Body of pancreas (tissue), 4 donors: ENCODE measurements at regions not wholly inside any gene's neighbourhood (a gene's known extent, or its start where the extent isn't known, plus 50 kb on each side); places are given as distances from the start of the nearest gene placed in this dataset.

Experiments used
- POLR2A ChIP-seq, 3 donors: fragments of 450-650 bp; IDR thresholded peaks; one replicate each; pipeline ENCODE4 v1.6.1; 2016; ENCODE audit warnings: antibody characterized with exemption in 3 of 3, mild to moderate bottlenecking in 2 of 3
- TF ChIP-seq, protein P1 (sequence below), 7 experiments: fragments of 450-650 bp in 4 of 7; fragments of 200-600 bp in 3 of 7; sonication (generic) in 3 of 7; IDR thresholded peaks; one replicate each; pipeline ENCODE4 v1.5.1; 2016 to 2019; ENCODE audit warnings: antibody characterized with exemption in 7 of 7

DNA sequence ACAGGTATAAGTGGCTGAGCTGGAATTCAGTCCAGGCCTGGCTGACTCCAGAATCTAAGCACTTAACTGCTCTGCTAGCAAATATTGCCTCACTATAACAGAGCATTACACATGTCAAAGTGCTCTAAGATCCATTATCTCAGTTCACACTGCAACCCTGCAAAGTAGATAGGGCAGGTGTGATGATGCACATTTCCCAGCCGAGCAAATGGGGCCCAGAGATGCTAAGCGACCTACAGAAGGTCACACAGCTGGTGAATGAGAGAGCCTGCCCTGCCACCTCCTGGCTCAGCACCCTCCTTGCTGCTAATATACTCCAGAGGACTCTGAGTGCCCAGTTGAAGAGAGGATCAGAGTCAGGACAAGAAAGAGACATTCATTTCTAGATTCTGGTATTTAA is 73.6 kb upstream of the CCL1 start:
- TF ChIP-seq, protein P1, sequence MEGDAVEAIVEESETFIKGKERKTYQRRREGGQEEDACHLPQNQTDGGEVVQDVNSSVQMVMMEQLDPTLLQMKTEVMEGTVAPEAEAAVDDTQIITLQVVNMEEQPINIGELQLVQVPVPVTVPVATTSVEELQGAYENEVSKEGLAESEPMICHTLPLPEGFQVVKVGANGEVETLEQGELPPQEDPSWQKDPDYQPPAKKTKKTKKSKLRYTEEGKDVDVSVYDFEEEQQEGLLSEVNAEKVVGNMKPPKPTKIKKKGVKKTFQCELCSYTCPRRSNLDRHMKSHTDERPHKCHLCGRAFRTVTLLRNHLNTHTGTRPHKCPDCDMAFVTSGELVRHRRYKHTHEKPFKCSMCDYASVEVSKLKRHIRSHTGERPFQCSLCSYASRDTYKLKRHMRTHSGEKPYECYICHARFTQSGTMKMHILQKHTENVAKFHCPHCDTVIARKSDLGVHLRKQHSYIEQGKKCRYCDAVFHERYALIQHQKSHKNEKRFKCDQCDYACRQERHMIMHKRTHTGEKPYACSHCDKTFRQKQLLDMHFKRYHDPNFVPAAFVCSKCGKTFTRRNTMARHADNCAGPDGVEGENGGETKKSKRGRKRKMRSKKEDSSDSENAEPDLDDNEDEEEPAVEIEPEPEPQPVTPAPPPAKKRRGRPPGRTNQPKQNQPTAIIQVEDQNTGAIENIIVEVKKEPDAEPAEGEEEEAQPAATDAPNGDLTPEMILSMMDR (IDR thresholded peaks at IDR 0.05) = no peak
- TF ChIP-seq POLR2A (IDR thresholded peaks at IDR 0.05) = no peak
